GM12891 (cell line): ENCODE measurements at regions not wholly inside any gene's neighbourhood (a gene's known extent, or its start where the extent isn't known, plus 50 kb on each side); places are given as distances from the start of the nearest gene placed in this dataset.
"Not testable (repeated sequence)": the region's sequence is repeated elsewhere in the genome, so short reads cannot be mapped to it uniquely, and the experiment has no call there.

Experiments used
- DNase-seq: peaks from one replicate; pipeline ENCODE4 v3.0.0; 2011; ENCODE audit warnings: low spot score; ENCODE audit not compliant: insufficient read length
- FAIRE-seq: peaks from 2 replicates; lab custom pipeline; 2011; peaks lifted over from hg19 to GRCh38; lab: Jason Lieb, UNC
- PAX5 ChIP-seq: IDR thresholded peaks from 2 replicates; pipeline ENCODE4 v1.6.1; 2011; ENCODE audit warnings: low read length, moderate library complexity, mild to moderate bottlenecking; ENCODE audit not compliant: insufficient read depth, severe bottlenecking
- POLR2A ChIP-seq: IDR thresholded peaks from 2 replicates; pipeline ENCODE4 v1.6.1; 2011; ENCODE audit warnings: low read depth, low read length, control low read depth
- POLR2AphosphoS5 ChIP-seq: IDR thresholded peaks from 2 replicates; pipeline ENCODE4 v1.6.1; 2011; ENCODE audit warnings: low read depth, low read length, control low read depth
- POU2F2 ChIP-seq: IDR thresholded peaks from 2 replicates; pipeline ENCODE4 v1.6.1; 2011; ENCODE audit warnings: low read depth, mild to moderate bottlenecking, control low read depth, low read length, moderate library complexity
- SPI1 ChIP-seq: IDR thresholded peaks from 2 replicates; pipeline ENCODE4 v1.6.1; 2011; ENCODE audit warnings: low read depth, low read length, control low read depth
- TAF1 ChIP-seq: IDR thresholded peaks from 2 replicates; pipeline ENCODE4 v1.6.1; 2011; ENCODE audit warnings: low read depth, low read length, control low read depth

GRCh38 chr4:175290401-175290800 is 372.2 kb downstream of the ADAM29 start:
- FAIRE-seq (no peak), DNase-seq (no peak)
- TF ChIP-seq POLR2AphosphoS5, result no peak
- no peak for TF ChIP-seq POU2F2
- TF ChIP-seq TAF1, result no peak
- TF ChIP-seq POLR2A, result no peak
- no peak for TF ChIP-seq SPI1
- no peak for TF ChIP-seq PAX5

GRCh38 chr4:175297965-175298565 is 379.9 kb downstream of the ADAM29 start:
- DNase-seq, result no peak
- no peak for FAIRE-seq

GRCh38 chr4:175306436-175306835 is 388.3 kb downstream of the ADAM29 start:
- no peak for DNase-seq
- no peak for FAIRE-seq
- no peak for TF ChIP-seq TAF1
- no peak for TF ChIP-seq POU2F2

More at GRCh38 chr4:175297965-175298565, 379.9 kb downstream of the ADAM29 start:
- no peak for TF ChIP-seq POLR2AphosphoS5
- TF ChIP-seq SPI1, result no peak
- no peak for TF ChIP-seq POLR2A
- no peak for TF ChIP-seq PAX5
- no peak for TF ChIP-seq POU2F2
- TF ChIP-seq TAF1, result no peak

- no peak for TF ChIP-seq TAF1
- no peak for TF ChIP-seq PAX5
- no peak for TF ChIP-seq SPI1
- TF ChIP-seq POLR2A, result no peak
- TF ChIP-seq POLR2AphosphoS5, result no peak
- TF ChIP-seq POU2F2, result no peak
- FAIRE-seq (no peak), DNase-seq (no peak)
Observed at GRCh38 chr4:175307326-175307725, 389.2 kb downstream of the ADAM29 start.

GRCh38 chr4:175308236-175308635 is 390.1 kb downstream of the ADAM29 start:
- no peak for FAIRE-seq
- TF ChIP-seq SPI1 (no peak), POLR2A (no peak), TAF1 (no peak), PAX5 (no peak), POLR2AphosphoS5 (no peak), POU2F2 (no peak)
- no peak for DNase-seq

- TF ChIP-seq POU2F2, result no peak
- TF ChIP-seq PAX5, result no peak
- no peak for TF ChIP-seq TAF1
- no peak for TF ChIP-seq SPI1
- no peak for TF ChIP-seq POLR2A
- TF ChIP-seq POLR2AphosphoS5, result no peak
- FAIRE-seq (no peak), DNase-seq (no peak)
Observed at GRCh38 chr4:175309041-175309440, 390.9 kb downstream of the ADAM29 start.

GRCh38 chr4:175325230-175325629 is 407.1 kb downstream of the ADAM29 start:
- TF ChIP-seq PAX5 (no peak), TAF1 (no peak), SPI1 (no peak), POLR2AphosphoS5 (no peak), POLR2A (no peak), POU2F2 (no peak)

GRCh38 chr4:175326796-175327195 is 408.6 kb downstream of the ADAM29 start:
- FAIRE-seq, result no peak
- TF ChIP-seq PAX5 (no peak), TAF1 (no peak), POU2F2 (no peak), POLR2A (no peak), SPI1 (no peak), POLR2AphosphoS5 (no peak)
- no peak for DNase-seq

More at GRCh38 chr4:175325230-175325629, 407.1 kb downstream of the ADAM29 start:
- DNase-seq (no peak), FAIRE-seq (no peak)

GRCh38 chr4:175330236-175330635 is 412.1 kb downstream of the ADAM29 start:
- FAIRE-seq (no peak), DNase-seq (no peak)
- TF ChIP-seq POU2F2 (no peak), POLR2A (no peak), PAX5 (no peak)

GRCh38 chr4:175330652-175331051 is 412.5 kb downstream of the ADAM29 start:
- FAIRE-seq, result no peak
- no peak for DNase-seq
- no peak for TF ChIP-seq POLR2AphosphoS5
- no peak for TF ChIP-seq TAF1
- no peak for TF ChIP-seq POLR2A
- no peak for TF ChIP-seq SPI1

- TF ChIP-seq PAX5 (no peak), TAF1 (no peak), POU2F2 (no peak), POLR2A (no peak), POLR2AphosphoS5 (no peak), SPI1 (no peak)
- DNase-seq (no peak), FAIRE-seq (no peak)
Observed at GRCh38 chr4:175335331-175335730, 417.2 kb downstream of the ADAM29 start.

- not testable (repeated sequence) for DNase-seq, FAIRE-seq
Observed at GRCh38 chr4:175336570-175336969, 418.4 kb downstream of the ADAM29 start.
